DND-41 (cell line): ENCODE measurements at regions not wholly inside any gene's neighbourhood (a gene's known extent, or its start where the extent isn't known, plus 50 kb on each side); places are given as distances from the start of the nearest gene placed in this dataset.

Experiments used
- ATAC-seq: fragments of 200-7000 bp; cut with Tn5 transposase; 3 replicates; pipeline ENCODE4 v1.9.1; 2021; ENCODE audit warnings: low read depth; ENCODE audit not compliant: insufficient read depth
- DNase-seq: peaks from one replicate; pipeline ENCODE4 v3.0.0-alpha.2; 2020
- H2AFZ ChIP-seq: 2 replicates; pipeline ENCODE4 v1.6.0; 2012; ENCODE audit warnings: low read depth, low read length
- H3K27ac ChIP-seq: 2 replicates; pipeline ENCODE4 v1.5.1; 2012; ENCODE audit warnings: low read length, inconsistent platforms
- H3K27me3 ChIP-seq: fragments of 200-600 bp; sonication (generic); 2 replicates; pipeline ENCODE4 v1.6.0; 2012; ENCODE audit warnings: low read length, mild to moderate bottlenecking, inconsistent platforms; ENCODE audit not compliant: insufficient read depth, poor library complexity
- H3K36me3 ChIP-seq: 2 replicates; pipeline ENCODE4 v1.5.1; 2012; ENCODE audit warnings: low read length, inconsistent platforms; ENCODE audit not compliant: insufficient read depth
- H3K4me1 ChIP-seq: 2 replicates; pipeline ENCODE4 v1.5.1; 2012; ENCODE audit warnings: mild to moderate bottlenecking, low read length; ENCODE audit not compliant: insufficient read depth
- H3K4me2 ChIP-seq: 2 replicates; pipeline ENCODE4 v1.6.0; 2012; ENCODE audit warnings: mild to moderate bottlenecking, moderate library complexity, low read length, inconsistent platforms; ENCODE audit not compliant: insufficient read depth
- H3K4me3 ChIP-seq, 2 experiments: fragments of 200-600 bp in 1 of 2; shearing (Covaris generic) in 1 of 2; 2 replicates each; pipeline ENCODE4 v1.5.1; 2012 to 2016; ENCODE audit warnings: inconsistent platforms in 2 of 2, low read length in 2 of 2, mild to moderate bottlenecking in 2 of 2, low read depth in 1 of 2, moderate library complexity in 1 of 2
- H3K79me2 ChIP-seq: 2 replicates; pipeline ENCODE4 v1.6.0; 2012; ENCODE audit warnings: low read length, inconsistent platforms; ENCODE audit not compliant: insufficient read depth
- H3K9ac ChIP-seq: 2 replicates; pipeline ENCODE4 v1.6.0; 2012; ENCODE audit warnings: low read depth, mild to moderate bottlenecking, inconsistent platforms, low read length, moderate library complexity
- H3K9me3 ChIP-seq: 2 replicates; pipeline ENCODE4 v1.5.1; 2012; ENCODE audit warnings: low read length, moderate library complexity, mild to moderate bottlenecking, inconsistent platforms; ENCODE audit not compliant: insufficient read depth, severe bottlenecking
- H4K20me1 ChIP-seq: 2 replicates; pipeline ENCODE4 v1.6.0; 2012; ENCODE audit warnings: low read length; ENCODE audit not compliant: insufficient read depth
- CTCF ChIP-seq: IDR thresholded peaks from 2 replicates; pipeline ENCODE4 v1.5.1; 2012; ENCODE audit warnings: borderline replicate concordance, low read length, moderate library complexity, mild to moderate bottlenecking; ENCODE audit not compliant: poor library complexity, severe bottlenecking; ENCODE audit errors: extremely low read depth
- EZH2 ChIP-seq: IDR thresholded peaks from 3 replicates; pipeline ENCODE4 v1.6.1; 2012; ENCODE audit warnings: borderline replicate concordance, low read depth, mild to moderate bottlenecking, moderate library complexity, low read length, inconsistent platforms; ENCODE audit not compliant: severe bottlenecking

DNA sequence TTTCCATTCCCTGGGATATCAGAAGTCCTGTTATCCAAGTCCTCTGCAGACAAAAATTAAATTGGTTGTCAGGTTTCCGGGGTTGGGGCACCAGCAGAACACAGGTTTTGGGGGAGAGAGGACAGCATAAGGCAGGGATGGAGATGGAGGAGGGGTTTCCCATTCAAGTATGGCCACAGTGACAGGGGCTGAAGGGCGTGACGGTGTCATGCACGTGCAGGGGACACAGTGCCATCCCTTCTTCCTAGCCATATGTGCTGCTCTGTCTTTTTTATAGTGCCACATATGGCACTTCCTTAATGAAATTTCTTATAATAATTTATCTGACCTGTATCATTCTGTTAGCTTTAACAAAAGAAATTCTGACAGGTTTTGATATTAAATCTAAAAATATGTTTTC lies 259.2 kb downstream of the PTEN start:
- no peaks in the 10 kb centered on the region for H3K36me3 ChIP-seq
- no peak overlapping the region for H3K27ac ChIP-seq
- no peak for DNase-seq
- no peak overlapping the region for H3K4me3 ChIP-seq
- H2AFZ ChIP-seq = no peak overlapping the region
- H3K79me2 ChIP-seq = no peaks in the 10 kb centered on the region
- H3K9me3 ChIP-seq = no peaks in the 10 kb centered on the region
- TF ChIP-seq EZH2 (no peak), CTCF (no peak)
- ATAC-seq = no peak
- no peaks in the 10 kb centered on the region for H4K20me1 ChIP-seq
- H3K27me3 ChIP-seq = no peaks in the 10 kb centered on the region
- peaks cover 22% of the 10 kb centered on the region for H3K4me1 ChIP-seq
- H3K4me2 ChIP-seq = no peak overlapping the region
- H3K9ac ChIP-seq = no peak overlapping the region

GRCh38 chr10:88125766-88126165 lies 262.3 kb downstream of the PTEN start:
- Histone ChIP-seq H2AFZ (no peak overlapping the region), H3K4me2 (no peak overlapping the region), H3K4me1 (peaks cover 7% of the 10 kb centered on the region), H4K20me1 (no peaks in the 10 kb centered on the region), H3K79me2 (no peaks in the 10 kb centered on the region), H3K9me3 (no peaks in the 10 kb centered on the region), H3K27me3 (no peaks in the 10 kb centered on the region), H3K36me3 (no peaks in the 10 kb centered on the region), H3K9ac (no peak overlapping the region), H3K27ac (no peak overlapping the region), H3K4me3 (no peak overlapping the region)
- no peak for TF ChIP-seq EZH2
- no peak for TF ChIP-seq CTCF
- peak; percentile 51 for DNase-seq
- ATAC-seq = peak; percentile 74

GRCh38 chr10:88126699-88127098 lies 263.3 kb downstream of the PTEN start:
- H3K4me3 ChIP-seq = no peak overlapping the region
- H3K36me3 ChIP-seq = no peaks in the 10 kb centered on the region
- no peaks in the 10 kb centered on the region for H3K9me3 ChIP-seq
- ATAC-seq (no peak), DNase-seq (no peak)
- H3K4me1 ChIP-seq = peaks cover 6% of the 10 kb centered on the region
- no peak overlapping the region for H3K9ac ChIP-seq
- no peaks in the 10 kb centered on the region for H4K20me1 ChIP-seq
- no peak overlapping the region for H3K4me2 ChIP-seq
- no peaks in the 10 kb centered on the region for H3K27me3 ChIP-seq
- H3K79me2 ChIP-seq = no peaks in the 10 kb centered on the region
- TF ChIP-seq EZH2 (no peak), CTCF (no peak)
- no peak overlapping the region for H3K27ac ChIP-seq
- H2AFZ ChIP-seq = no peak overlapping the region

- TF ChIP-seq CTCF (no peak), EZH2 (no peak)
Observed at GRCh38 chr10:88127269-88127668, 263.8 kb downstream of the PTEN start.

More at GRCh38 chr10:88127269-88127668, 263.8 kb downstream of the PTEN start:
- Histone ChIP-seq H3K36me3 (no peaks in the 10 kb centered on the region), H3K79me2 (no peaks in the 10 kb centered on the region), H3K4me2 (no peak overlapping the region), H3K4me1 (peaks cover 6% of the 10 kb centered on the region), H2AFZ (no peak overlapping the region), H3K27me3 (no peaks in the 10 kb centered on the region), H4K20me1 (no peaks in the 10 kb centered on the region), H3K27ac (no peak overlapping the region), H3K9me3 (no peaks in the 10 kb centered on the region), H3K9ac (no peak overlapping the region), H3K4me3 (no peak overlapping the region)
- no peak for ATAC-seq
- DNase-seq = no peak
